Choroid plexus epithelial cell (primary cell): ENCODE measurements at regions not wholly inside any gene's neighbourhood (a gene's known extent, or its start where the extent isn't known, plus 50 kb on each side); places are given as distances from the start of the nearest gene placed in this dataset.
A peak's percentile ranks its signal among the peaks of the same experiment; 100 is the strongest.
"Not testable (repeated sequence)": the region's sequence is repeated elsewhere in the genome, so short reads cannot be mapped to it uniquely, and the experiment has no call there.

Experiments used
- DNase-seq: peaks from one replicate; pipeline ENCODE4 v3.0.0-alpha.2; 2010; ENCODE audit warnings: low read depth
- H3K4me3 ChIP-seq: 2 replicates; pipeline ENCODE4 v1.5.1; 2011; ENCODE audit warnings: low read depth, mild to moderate bottlenecking, control low read depth, low read length, moderate library complexity
- CTCF ChIP-seq: conservative IDR thresholded peaks from 2 replicates; pipeline ENCODE4 v1.5.1; 2011; ENCODE audit warnings: low read depth, mild to moderate bottlenecking, control low read depth, inconsistent platforms, low read length, moderate library complexity

- no peak for DNase-seq
- H3K4me3 ChIP-seq = no peak overlapping the region
- TF ChIP-seq CTCF = no peak
These were observed 415.1 kb downstream of the FAM47B start for GRCh38 chrX:35357656-35358055.

GRCh38 chrX:35362866-35363265 is 420.3 kb downstream of the FAM47B start:
- TF ChIP-seq CTCF = no peak
- no peak overlapping the region for H3K4me3 ChIP-seq
- no peak for DNase-seq

GRCh38 chrX:35374116-35374515 is 424.0 kb upstream of the MAGEB16 start:
- DNase-seq = no peak
- H3K4me3 ChIP-seq = no peak overlapping the region
- TF ChIP-seq CTCF = no peak

GRCh38 chrX:35380808-35381700 is 417.1 kb upstream of the MAGEB16 start:
- no peak overlapping the region for H3K4me3 ChIP-seq
- DNase-seq = peak; percentile 26
- TF ChIP-seq CTCF = peak; percentile 52

- not testable (repeated sequence) for DNase-seq, H3K4me3 ChIP-seq
These were observed 416.4 kb upstream of the MAGEB16 start for GRCh38 chrX:35381709-35382108.

GRCh38 chrX:35382966-35383365 is 415.2 kb upstream of the MAGEB16 start:
- no peak for TF ChIP-seq CTCF
- no peak for DNase-seq

GRCh38 chrX:35392232-35392631 is 405.9 kb upstream of the MAGEB16 start:
- TF ChIP-seq CTCF = no peak
- no peak for DNase-seq

More at GRCh38 chrX:35382966-35383365, 415.2 kb upstream of the MAGEB16 start:
- no peak overlapping the region for H3K4me3 ChIP-seq

More at GRCh38 chrX:35392232-35392631, 405.9 kb upstream of the MAGEB16 start:
- no peak overlapping the region for H3K4me3 ChIP-seq
